DMS79 (cell line): ENCODE measurements at regions not wholly inside any gene's neighbourhood (a gene's known extent, or its start where the extent isn't known, plus 50 kb on each side); places are given as distances from the start of the nearest gene placed in this dataset.
"Not testable (repeated sequence)": the region's sequence is repeated elsewhere in the genome, so short reads cannot be mapped to it uniquely, and the experiment has no call there.

Source experiments
- DNase-seq: peaks from one replicate; lab custom pipeline; 2025; lab: John Stamatoyannopoulos, UW

- not testable (repeated sequence) for DNase-seq
These were observed 207.8 kb upstream of the CCDC196 start for GRCh38 chr14:66278418-66278817.

- no peak for DNase-seq
These were observed 205.0 kb upstream of the CCDC196 start for GRCh38 chr14:66281036-66281776.

DNA sequence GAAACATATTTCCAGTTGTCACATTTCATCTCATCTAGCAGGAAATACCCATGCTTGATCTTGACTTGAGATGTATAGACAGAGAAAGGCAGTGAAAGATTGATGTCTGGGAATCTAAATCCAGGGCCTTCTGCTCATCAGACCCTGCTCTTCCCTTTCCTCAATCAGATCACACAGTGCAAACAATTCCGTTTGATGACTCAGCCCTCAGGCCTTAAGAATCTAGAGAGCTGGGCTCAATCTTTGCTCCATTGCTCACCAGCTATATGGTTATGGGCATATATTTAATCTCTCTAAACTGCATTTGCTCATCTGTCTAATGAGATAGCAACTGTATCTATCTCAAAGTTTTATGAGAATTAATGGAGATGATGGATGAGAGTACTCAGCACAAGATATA is 201.8 kb upstream of the CCDC196 start:
- no peak for DNase-seq

- no peak for DNase-seq
These were observed 197.7 kb upstream of the CCDC196 start for GRCh38 chr14:66288511-66288910.

DNA sequence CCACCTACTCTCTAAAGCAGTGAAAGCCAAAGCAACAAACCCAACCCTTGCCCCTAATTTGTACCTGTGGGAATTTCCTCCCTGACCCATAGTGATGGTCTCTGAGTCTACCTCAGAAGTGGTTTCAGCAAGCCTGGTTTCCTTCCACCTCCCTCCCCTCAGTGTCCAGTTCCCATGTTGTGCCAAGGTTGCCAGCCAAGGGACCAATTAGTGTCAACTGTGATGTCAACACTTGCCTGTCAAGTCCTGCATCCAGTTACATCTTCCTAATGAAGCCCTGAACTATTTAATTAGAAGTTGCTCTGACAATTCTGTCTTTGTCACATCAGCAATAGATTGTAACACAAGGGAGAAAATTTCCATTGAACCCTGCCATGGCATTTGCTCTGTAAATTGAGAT is 194.4 kb upstream of the CCDC196 start:
- DNase-seq = no peak

- DNase-seq = peak; percentile 11
These were observed 192.6 kb upstream of the CCDC196 start for GRCh38 chr14:66293533-66294105.

GRCh38 chr14:66295386-66295785 is 190.8 kb upstream of the CCDC196 start:
- no peak for DNase-seq

DNA sequence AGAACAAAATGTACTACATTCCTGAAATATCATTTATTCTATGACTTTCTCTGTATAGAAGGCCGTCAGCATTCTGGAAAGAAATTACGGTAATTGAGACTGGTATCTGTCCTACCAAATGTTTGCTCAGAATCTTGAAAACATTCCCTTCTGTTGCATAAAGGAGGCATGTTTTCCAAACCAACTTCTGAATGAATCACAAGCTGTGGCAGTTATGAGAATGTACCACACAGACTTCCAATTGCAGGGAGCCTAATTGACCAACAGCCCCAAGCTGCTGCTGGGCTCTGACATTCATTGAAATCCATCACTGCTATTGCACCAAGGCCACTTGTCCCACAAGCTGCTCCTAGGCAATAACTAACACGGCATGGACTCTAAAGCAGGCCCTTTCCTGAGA is 185.3 kb upstream of the CCDC196 start:
- DNase-seq = no peak

- no peak for DNase-seq
These were observed 180.1 kb upstream of the CCDC196 start for GRCh38 chr14:66306101-66306500.

- DNase-seq = no peak
These were observed 175.1 kb upstream of the CCDC196 start for GRCh38 chr14:66311058-66311457.

DNA sequence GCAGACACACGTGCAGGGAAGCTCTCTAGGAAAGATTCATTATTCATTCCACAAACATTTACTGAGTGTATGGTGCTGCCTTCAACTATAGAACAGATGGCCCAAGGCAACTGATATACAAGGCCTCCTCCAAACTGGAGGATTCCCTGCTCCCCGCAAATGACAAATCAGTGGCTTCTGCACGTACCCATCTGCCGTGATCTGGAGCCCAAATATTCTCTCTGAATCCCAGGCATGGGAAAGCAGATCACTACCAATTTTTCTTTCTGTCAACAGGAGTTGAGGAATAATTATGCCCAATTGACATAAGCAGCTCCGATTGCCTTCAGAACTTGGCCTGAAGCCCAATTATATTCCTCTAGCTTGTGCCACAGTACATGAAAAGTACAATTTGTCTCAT is 174.2 kb upstream of the CCDC196 start:
- DNase-seq = no peak

GRCh38 chr14:66312451-66312850 is 173.7 kb upstream of the CCDC196 start:
- no peak for DNase-seq

- no peak for DNase-seq
These were observed 171.1 kb upstream of the CCDC196 start for GRCh38 chr14:66315098-66315497.

- DNase-seq = peak; percentile 52
These were observed 170.6 kb upstream of the CCDC196 start for GRCh38 chr14:66315548-66315947.

DNA sequence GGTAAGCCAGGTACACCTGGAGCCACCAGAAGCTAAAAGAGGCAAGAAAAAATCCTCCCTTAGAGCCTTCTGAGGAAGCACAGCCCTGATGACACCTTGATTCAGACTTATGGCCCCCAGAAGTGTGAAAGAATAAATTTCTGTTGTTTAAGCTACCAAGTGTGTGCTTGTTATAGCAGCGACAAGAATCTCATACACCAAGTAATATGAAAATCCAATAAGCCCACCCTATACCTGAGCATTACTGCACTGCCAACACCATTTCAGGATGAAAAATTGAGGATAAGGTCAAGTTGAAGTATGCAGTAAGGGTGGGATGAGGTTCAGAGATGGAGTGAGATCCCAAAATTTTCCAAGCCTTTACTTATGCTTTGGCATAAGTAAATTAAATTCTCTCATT is 163.6 kb upstream of the CCDC196 start:
- no peak for DNase-seq

DNA sequence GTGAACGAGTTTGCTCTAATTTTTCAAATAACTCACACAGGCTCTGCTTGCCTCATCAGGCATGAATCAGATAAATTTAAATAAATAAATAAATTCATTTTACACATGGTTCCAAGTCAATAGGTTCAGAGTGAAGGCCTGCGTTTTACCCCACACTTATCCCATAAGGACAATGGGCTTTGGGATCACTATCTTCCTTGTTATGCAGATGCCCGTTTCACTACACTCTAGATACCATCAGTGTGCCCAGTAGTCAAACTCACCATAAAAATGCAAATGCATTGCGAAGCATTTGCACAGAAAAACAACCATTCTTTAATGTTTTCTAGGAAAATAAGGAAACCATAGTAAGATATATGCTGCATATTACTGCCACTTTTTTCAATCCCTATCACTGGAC is 155.9 kb upstream of the CCDC196 start:
- no peak for DNase-seq

DNA sequence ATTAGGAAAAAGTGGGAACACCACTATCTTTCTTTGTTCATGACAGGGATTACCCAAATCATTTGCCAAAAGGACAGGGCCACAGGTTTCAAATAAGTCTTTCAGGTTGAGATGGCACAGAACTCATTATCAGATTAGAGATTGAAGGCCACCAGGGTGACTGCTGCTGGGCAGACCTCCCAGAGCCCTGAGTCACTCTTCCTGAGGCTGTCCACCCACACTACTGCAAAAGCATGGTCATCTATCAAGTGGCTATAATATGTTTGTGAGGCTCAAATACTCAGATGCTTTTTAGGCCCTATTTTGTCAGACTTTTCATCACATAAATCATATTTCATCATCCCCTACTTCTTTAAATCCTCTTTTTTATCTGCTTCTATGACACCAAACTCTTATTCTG is 155.3 kb upstream of the CCDC196 start:
- DNase-seq = no peak

DNA sequence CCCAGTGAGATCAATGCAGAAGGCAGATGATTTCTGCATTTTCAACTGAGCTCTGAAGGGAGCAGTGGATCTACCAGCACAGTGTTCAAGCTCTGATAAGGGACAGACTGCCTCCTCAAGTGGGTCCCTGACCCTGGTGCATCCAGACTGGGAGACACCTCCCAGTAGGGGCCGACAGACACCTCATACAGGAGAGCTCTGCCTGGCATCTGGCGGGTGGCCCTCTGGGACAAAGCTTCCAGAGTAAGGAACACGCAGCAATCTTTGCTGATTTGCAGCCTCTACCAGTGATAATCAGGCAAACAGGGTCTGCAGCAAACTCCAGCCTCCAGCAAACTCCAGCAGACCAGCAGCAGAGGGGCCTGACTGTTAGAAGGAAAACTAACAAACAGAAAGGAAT is 152.9 kb upstream of the CCDC196 start:
- not testable (repeated sequence) for DNase-seq

DNA sequence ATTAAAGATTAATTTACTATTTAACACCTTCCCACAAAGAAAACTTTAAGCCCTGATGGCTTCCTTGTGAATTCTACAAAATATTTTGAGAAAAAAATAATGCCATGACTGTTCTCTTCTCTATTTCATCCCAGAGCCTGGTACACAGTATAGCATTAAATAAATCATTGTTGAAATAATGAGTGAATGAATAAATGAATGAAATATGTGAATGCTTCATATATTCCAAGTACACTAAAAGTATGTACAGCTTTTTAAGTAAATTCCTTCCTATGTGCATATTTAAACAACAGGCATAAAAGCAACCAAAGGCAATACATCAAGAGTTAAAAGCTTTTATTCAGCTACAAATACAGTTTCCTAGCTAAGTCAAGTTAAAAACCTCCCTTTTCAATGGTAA is 144.9 kb upstream of the CCDC196 start:
- no peak for DNase-seq

DNA sequence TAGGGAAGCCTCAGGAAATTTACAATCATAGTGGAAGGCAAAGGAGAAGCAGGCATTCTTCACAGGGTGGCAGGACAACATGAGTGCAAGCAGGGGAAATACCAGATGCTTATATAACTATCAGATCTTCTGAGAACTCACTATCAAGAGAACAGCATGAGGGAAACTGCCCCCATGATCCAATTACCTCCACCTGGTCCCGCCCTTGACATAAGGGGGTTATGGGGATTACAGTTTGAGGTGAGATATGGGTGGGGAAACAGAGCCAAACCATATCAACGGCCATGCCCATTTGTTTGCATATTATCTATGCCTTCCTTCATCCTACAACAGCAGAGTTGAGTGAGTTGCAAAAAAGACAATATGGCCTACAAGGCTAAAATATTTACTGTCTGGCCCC is 140.2 kb upstream of the CCDC196 start:
- DNase-seq = no peak

DNA sequence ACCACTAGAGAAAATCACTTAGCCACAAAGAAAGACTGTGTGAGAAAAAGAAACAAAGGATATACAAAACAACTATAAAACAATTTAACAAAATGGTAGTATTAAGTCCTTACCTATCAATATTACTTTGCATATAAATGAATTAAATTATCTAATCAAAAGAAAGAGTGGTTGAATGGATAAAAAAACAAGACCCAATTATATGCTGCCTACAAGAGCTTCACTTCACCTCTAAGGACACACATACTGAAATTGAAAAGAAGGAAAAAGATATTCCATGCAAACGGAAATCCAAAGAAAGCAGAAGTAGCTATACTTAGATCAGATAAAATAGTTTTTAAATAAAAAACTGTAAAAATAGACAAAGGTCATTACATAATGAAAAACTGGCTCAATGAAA is 134.9 kb upstream of the CCDC196 start:
- no peak for DNase-seq

GRCh38 chr14:66359500-66359899 is 126.7 kb upstream of the CCDC196 start:
- peak; percentile 79 for DNase-seq

GRCh38 chr14:66360366-66360926 is 125.7 kb upstream of the CCDC196 start:
- no peak for DNase-seq

DNA sequence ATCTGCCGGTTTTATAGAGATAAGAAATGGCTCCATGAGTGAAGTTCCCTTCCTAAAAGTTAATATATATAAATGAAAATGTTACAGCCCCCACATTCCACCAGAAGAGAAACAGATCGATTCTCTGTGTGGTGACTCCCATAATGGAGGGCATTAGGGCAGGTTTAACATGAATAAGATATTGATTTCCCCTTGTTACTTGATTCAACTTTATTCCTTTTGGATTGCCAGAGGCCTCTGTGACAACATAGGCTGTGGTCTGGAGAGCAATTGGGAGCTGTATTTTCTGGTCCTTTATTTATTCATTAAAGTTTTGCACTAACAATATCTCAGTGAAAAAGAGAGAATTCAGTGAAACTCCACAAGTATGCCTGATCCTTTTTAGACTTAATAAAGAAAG is 125.2 kb upstream of the CCDC196 start:
- DNase-seq = no peak
